Endodermal cell (in vitro differentiated cells): ENCODE measurements at regions not wholly inside any gene's neighbourhood (a gene's known extent, or its start where the extent isn't known, plus 50 kb on each side); places are given as distances from the start of the nearest gene placed in this dataset.
A peak's percentile ranks its signal among the peaks of the same experiment; 100 is the strongest.

Experiments
- DNase-seq: peaks from one replicate; pipeline ENCODE4 v3.0.0-alpha.2; 2017
- H3K27ac ChIP-seq: 2 replicates; pipeline ENCODE4 v1.5.1; 2013; ENCODE audit warnings: mild to moderate bottlenecking, low read depth, low read length, moderate library complexity
- H3K27me3 ChIP-seq: 2 replicates; pipeline ENCODE4 v1.6.1; 2013; ENCODE audit warnings: mild to moderate bottlenecking, low read length, moderate library complexity; ENCODE audit not compliant: insufficient read depth, control insufficient read depth, poor library complexity, severe bottlenecking
- H3K36me3 ChIP-seq: 2 replicates; pipeline ENCODE4 v1.7.0; 2013; ENCODE audit warnings: mild to moderate bottlenecking, low read length, moderate library complexity; ENCODE audit not compliant: control insufficient read depth, insufficient read depth
- H3K4me1 ChIP-seq: one replicate; pipeline ENCODE4 v1.7.0; 2013; ENCODE audit warnings: low read length; ENCODE audit not compliant: control insufficient read depth, insufficient read depth
- H3K4me3 ChIP-seq: 2 replicates; pipeline ENCODE4 v1.5.1; 2013; ENCODE audit warnings: mild to moderate bottlenecking, low read length, moderate library complexity
- H3K9ac ChIP-seq: 2 replicates; pipeline ENCODE4 v1.6.1; 2013; ENCODE audit warnings: mild to moderate bottlenecking, low read length, moderate library complexity; ENCODE audit not compliant: poor library complexity, severe bottlenecking; ENCODE audit errors: extremely low read depth
- H3K9me3 ChIP-seq: 2 replicates; pipeline ENCODE4 v1.6.1; 2013; ENCODE audit warnings: mild to moderate bottlenecking, low read length, moderate library complexity; ENCODE audit not compliant: control insufficient read depth
- H3K27ac Mint-ChIP-seq: 2 replicates; pipeline ENCODE4 v1.8.0; 2020; ENCODE audit warnings: mixed read lengths
- H3K27me3 Mint-ChIP-seq: 2 replicates; pipeline ENCODE4 v1.8.0; 2021; ENCODE audit warnings: mild to moderate bottlenecking, mixed read lengths; ENCODE audit not compliant: insufficient read depth
- H3K36me3 Mint-ChIP-seq: 2 replicates; pipeline ENCODE4 v1.8.0; 2020; ENCODE audit warnings: low read depth, mixed read lengths
- H3K4me1 Mint-ChIP-seq: 2 replicates; pipeline ENCODE4 v1.8.0; 2020; ENCODE audit warnings: mixed read lengths
- H3K4me3 Mint-ChIP-seq: 2 replicates; pipeline ENCODE4 v1.8.0; 2020; ENCODE audit warnings: mild to moderate bottlenecking, moderate library complexity, mixed read lengths
- H3K9me3 Mint-ChIP-seq: 2 replicates; pipeline ENCODE4 v1.8.0; 2020; ENCODE audit warnings: mild to moderate bottlenecking, mixed read lengths
- WGBS, 2 experiments: methylation state at CpG; one replicate each; pipeline versions ENCODE4 v1.1.5 to v1.1.7; 2013; ENCODE audit warnings: missing lambda C conversion rate in 2 of 2, mixed read lengths in 1 of 2; ENCODE audit not compliant: insufficient coverage in 1 of 2, insufficient read length in 1 of 2; 5-methylcytosine and 5-hydroxymethylcytosine counted together
- TF ChIP-seq, protein P1 (sequence below): fragments of 200-600 bp; sonication (generic); conservative IDR thresholded peaks from 2 replicates; pipeline ENCODE4 v1.5.0; 2021; ENCODE audit warnings: antibody characterized with exemption, mild to moderate bottlenecking

DNA sequence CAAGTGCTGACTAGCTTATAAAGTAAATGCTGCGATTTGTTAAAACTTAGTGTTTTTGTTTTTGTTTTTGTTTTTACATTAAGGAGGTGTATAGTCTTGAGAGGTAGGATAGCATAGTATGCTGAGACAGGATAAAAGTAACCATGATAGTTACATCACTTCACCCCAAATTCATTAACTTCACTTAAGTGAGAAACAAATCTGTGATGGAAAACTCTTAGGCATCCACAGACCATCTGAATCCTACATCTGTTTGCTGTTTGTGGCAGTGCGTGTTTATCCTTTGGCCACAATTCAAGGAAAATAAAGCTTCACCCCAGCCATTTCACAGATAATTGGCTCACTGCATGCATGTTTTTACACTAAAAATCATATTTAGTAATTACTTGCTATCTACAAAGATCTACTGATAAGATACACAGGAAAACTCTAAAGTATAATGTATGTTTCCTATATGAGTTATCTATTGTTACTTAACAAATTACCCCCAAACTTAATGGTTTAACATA lies 82.0 kb downstream of the ZNF622 start:
- Histone ChIP-seq H3K36me3 (no peaks in the 10 kb centered on the region), H3K27me3 (peaks cover 7% of the 10 kb centered on the region), H3K27ac (no peak overlapping the region), H3K4me1 (peaks cover 7% of the 10 kb centered on the region), H3K9me3 (no peaks in the 10 kb centered on the region), H3K9ac (no peak overlapping the region), H3K4me3 (no peak overlapping the region)
- Mint-ChIP-seq H3K27ac (no peak overlapping the region), H3K4me3 (no peak overlapping the region), H3K9me3 (no peaks in the 10 kb centered on the region), H3K27me3 (peaks cover 19% of the 10 kb centered on the region), H3K4me1 (peaks cover 17% of the 10 kb centered on the region), H3K36me3 (no peaks in the 10 kb centered on the region)
- no peak for DNase-seq
- TF ChIP-seq, protein P1, sequence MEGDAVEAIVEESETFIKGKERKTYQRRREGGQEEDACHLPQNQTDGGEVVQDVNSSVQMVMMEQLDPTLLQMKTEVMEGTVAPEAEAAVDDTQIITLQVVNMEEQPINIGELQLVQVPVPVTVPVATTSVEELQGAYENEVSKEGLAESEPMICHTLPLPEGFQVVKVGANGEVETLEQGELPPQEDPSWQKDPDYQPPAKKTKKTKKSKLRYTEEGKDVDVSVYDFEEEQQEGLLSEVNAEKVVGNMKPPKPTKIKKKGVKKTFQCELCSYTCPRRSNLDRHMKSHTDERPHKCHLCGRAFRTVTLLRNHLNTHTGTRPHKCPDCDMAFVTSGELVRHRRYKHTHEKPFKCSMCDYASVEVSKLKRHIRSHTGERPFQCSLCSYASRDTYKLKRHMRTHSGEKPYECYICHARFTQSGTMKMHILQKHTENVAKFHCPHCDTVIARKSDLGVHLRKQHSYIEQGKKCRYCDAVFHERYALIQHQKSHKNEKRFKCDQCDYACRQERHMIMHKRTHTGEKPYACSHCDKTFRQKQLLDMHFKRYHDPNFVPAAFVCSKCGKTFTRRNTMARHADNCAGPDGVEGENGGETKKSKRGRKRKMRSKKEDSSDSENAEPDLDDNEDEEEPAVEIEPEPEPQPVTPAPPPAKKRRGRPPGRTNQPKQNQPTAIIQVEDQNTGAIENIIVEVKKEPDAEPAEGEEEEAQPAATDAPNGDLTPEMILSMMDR: no peak
- 97 to 100% methylated on average over 2 of the region's 2 CpGs for whole genome bisulfite sequencing, 2 experiments

DNA sequence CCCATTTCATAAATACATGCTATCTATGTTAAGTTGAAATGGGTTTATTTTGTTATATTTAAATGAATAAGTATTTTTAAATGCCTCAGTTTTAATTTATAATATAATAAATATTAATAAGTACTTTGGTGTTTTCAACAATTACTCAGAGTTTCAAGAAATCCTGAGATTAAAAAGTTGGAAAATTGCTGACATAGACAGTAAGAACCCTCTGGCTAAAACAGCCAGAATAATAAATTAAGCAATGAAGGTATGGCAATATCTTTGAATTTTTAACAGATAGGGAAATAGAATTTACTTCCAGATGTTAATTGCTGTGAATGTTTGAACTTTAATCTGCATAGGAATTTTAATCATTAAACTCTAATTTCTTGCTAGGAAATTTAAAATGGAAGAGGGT lies 83.6 kb downstream of the ZNF622 start:
- Mint-ChIP-seq H3K27me3 (peaks cover 33% of the 10 kb centered on the region), H3K27ac (no peak overlapping the region), H3K4me1 (peaks cover 20% of the 10 kb centered on the region), H3K4me3 (no peak overlapping the region), H3K9me3 (no peaks in the 10 kb centered on the region), H3K36me3 (no peaks in the 10 kb centered on the region)
- H3K4me3 ChIP-seq: no peak overlapping the region
- peaks cover 12% of the 10 kb centered on the region for H3K27me3 ChIP-seq
- no peaks in the 10 kb centered on the region for H3K9me3 ChIP-seq
- H3K9ac ChIP-seq: no peak overlapping the region
- no peak for DNase-seq
- TF ChIP-seq, protein P1: no peak
- H3K4me1 ChIP-seq: peaks cover 10% of the 10 kb centered on the region
- no peaks in the 10 kb centered on the region for H3K36me3 ChIP-seq
- no peak overlapping the region for H3K27ac ChIP-seq

DNA sequence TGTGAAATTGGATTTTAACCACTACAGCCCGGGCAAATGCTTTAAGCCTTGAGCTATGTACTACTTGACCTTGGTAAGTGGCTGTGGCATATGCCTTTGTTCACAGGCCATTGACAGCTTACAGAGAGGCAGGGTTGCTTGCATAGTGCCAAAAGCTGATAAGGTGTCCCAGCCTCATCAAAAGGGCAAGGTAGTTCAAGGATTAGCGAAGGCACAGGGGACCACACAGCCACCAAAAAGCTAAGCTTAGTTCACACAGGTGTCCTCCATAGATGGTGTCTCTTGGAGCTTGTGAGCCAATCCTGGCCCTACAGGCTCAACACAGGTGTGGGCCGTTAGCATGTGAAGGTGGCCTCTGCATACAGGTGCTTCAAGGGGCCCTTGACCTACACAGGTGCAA lies 86.8 kb downstream of the ZNF622 start:
- Histone ChIP-seq H3K27ac (no peak overlapping the region), H3K36me3 (no peaks in the 10 kb centered on the region), H3K9me3 (no peaks in the 10 kb centered on the region), H3K27me3 (peaks cover 12% of the 10 kb centered on the region), H3K4me3 (no peak overlapping the region), H3K4me1 (peaks cover 13% of the 10 kb centered on the region), H3K9ac (no peak overlapping the region)
- Mint-ChIP-seq H3K27ac (no peak overlapping the region), H3K9me3 (no peaks in the 10 kb centered on the region), H3K4me3 (no peak overlapping the region), H3K4me1 (peaks cover 25% of the 10 kb centered on the region), H3K27me3 (peaks cover 66% of the 10 kb centered on the region), H3K36me3 (no peaks in the 10 kb centered on the region)
- TF ChIP-seq, protein P1: no peak
- peak; percentile 76 for DNase-seq
- WGBS, 2 experiments: 57 to 86% methylated on average over 3 of the region's 3 CpGs
